ENCODE measurements at regions not wholly inside any gene's neighbourhood (a gene's known extent, or its start where the extent isn't known, plus 50 kb on each side); places are given as distances from the start of the nearest gene placed in this dataset.
"Not testable (repeated sequence)": the region's sequence is repeated elsewhere in the genome, so short reads cannot be mapped to it uniquely, and the experiment has no call there.

GRCh38 chr7:15143936-15144335 is 241.4 kb upstream of the DGKB start:
- in situ Hi-C loops (cut with HindIII; ENCODE audit: low pct_unique_long_range_greater_than_20kb, low sequenced_read_pairs) = no loop called here
- TF ChIP-seq JUND (IDR thresholded peaks at IDR 0.05; ENCODE audit: low read depth) = peak; percentile 19; the same call in 1 of the 2 replicates
- peak in 1 of 2 experiments; percentile 57 for DNase-seq (ENCODE audit: low read depth in 1 of 2, low spot score in 1 of 2)

DNA sequence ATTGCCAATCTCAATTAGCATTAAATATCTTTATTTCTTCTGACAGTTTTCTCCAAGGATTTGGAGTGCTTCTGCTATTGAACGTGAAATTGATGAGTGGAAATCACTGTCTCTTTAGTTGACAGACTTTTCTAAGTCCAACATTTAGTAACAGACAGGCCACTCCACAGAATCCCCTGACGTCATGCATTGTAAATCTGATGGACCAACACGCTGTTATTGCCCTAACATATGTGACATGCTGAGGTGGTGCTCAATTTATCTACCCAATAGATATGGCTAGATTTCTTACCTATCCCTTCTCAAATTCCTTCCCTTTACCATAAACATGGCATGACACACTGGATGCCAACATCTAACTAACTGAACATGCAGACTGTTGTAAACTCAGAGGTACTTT is 240.6 kb upstream of the DGKB start:
- in situ Hi-C loops (cut with HindIII; ENCODE audit: low pct_unique_long_range_greater_than_20kb, low sequenced_read_pairs) = no loop called here
- no peak for DNase-seq (ENCODE audit: low read depth in 1 of 2, low spot score in 1 of 2)
- no peak for TF ChIP-seq JUND (IDR thresholded peaks at IDR 0.05; ENCODE audit: low read depth)

GRCh38 chr7:15140431-15140830 is 237.9 kb upstream of the DGKB start:
- DNase-seq (ENCODE audit: low read depth in 1 of 2, low spot score in 1 of 2) = no peak
- in situ Hi-C loops (cut with HindIII; ENCODE audit: low pct_unique_long_range_greater_than_20kb, low sequenced_read_pairs) = no loop called here
- TF ChIP-seq JUND (IDR thresholded peaks at IDR 0.05; ENCODE audit: low read depth) = no peak

GRCh38 chr7:15131661-15132060 is 229.1 kb upstream of the DGKB start:
- no peak for TF ChIP-seq JUND (IDR thresholded peaks at IDR 0.05; ENCODE audit: low read depth)
- DNase-seq (ENCODE audit: low read depth in 1 of 2, low spot score in 1 of 2) = no peak
- in situ Hi-C loops (cut with HindIII; ENCODE audit: low pct_unique_long_range_greater_than_20kb, low sequenced_read_pairs) = no loop called here

GRCh38 chr7:15130666-15131541 is 228.4 kb upstream of the DGKB start:
- TF ChIP-seq JUND (IDR thresholded peaks at IDR 0.05; ENCODE audit: low read depth) = peak; percentile 98
- in situ Hi-C loops (cut with HindIII; ENCODE audit: low pct_unique_long_range_greater_than_20kb, low sequenced_read_pairs) = no loop called here
- DNase-seq (ENCODE audit: low read depth in 1 of 2, low spot score in 1 of 2) = peak in 1 of 2 experiments; percentile 44

DNA sequence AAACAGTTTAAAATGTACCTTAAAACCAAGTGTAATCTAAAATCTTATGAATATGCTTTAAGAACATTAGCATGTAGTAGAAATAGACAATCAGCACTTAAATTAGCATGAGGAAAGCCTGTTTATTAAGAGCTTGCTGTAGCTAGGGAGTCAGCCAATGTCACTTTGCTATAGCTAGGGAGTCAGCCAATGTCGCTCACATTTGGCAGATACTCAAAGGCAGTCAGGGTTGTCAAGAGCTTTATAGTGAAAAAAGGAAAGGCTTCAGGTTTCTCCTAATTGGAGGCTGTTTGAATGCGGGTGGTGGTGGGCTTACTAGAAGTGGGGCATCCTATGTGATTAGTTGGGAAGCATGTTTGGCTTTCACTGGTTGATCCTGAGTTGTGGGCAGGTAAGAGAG is 226.2 kb upstream of the DGKB start:
- DNase-seq (ENCODE audit: low read depth in 1 of 2, low spot score in 1 of 2) = no peak
- in situ Hi-C loops (cut with HindIII; ENCODE audit: low pct_unique_long_range_greater_than_20kb, low sequenced_read_pairs) = no loop called here
- TF ChIP-seq JUND (IDR thresholded peaks at IDR 0.05; ENCODE audit: low read depth) = no peak

DNA sequence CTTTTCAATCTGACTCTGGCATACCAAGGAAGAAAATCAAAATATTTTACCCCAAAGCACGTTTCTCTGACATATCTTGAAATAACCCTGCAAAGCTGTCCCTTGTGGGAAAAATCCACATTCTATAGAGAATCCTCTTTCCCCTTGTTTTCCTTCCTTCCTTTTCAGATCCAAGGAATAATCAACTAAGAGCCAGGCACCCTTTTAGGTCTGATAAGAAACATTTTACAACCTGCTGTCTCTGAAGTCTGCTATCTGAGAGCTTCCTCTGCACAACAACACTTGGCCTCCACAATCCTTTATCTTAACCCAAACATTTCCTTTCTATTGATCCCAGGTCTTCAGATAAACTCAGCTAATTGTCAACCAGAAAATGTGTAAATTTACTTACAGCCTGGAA is 224.1 kb upstream of the DGKB start:
- DNase-seq (ENCODE audit: low read depth in 1 of 2, low spot score in 1 of 2); in situ Hi-C loops (cut with HindIII; ENCODE audit: low pct_unique_long_range_greater_than_20kb, low sequenced_read_pairs): not testable (repeated sequence)

- no peak for TF ChIP-seq JUND (IDR thresholded peaks at IDR 0.05; ENCODE audit: low read depth)
- in situ Hi-C loops (cut with HindIII; ENCODE audit: low pct_unique_long_range_greater_than_20kb, low sequenced_read_pairs) = no loop called here
- no peak for DNase-seq (ENCODE audit: low read depth in 1 of 2, low spot score in 1 of 2)
Measured at GRCh38 chr7:15123901-15124300, 221.3 kb upstream of the DGKB start.

- no peak for TF ChIP-seq JUND (IDR thresholded peaks at IDR 0.05; ENCODE audit: low read depth)
- DNase-seq (ENCODE audit: low read depth in 1 of 2, low spot score in 1 of 2) = no peak
- in situ Hi-C loops (cut with HindIII; ENCODE audit: low pct_unique_long_range_greater_than_20kb, low sequenced_read_pairs) = no loop called here
Measured at GRCh38 chr7:15113752-15114151, 211.2 kb upstream of the DGKB start.

DNA sequence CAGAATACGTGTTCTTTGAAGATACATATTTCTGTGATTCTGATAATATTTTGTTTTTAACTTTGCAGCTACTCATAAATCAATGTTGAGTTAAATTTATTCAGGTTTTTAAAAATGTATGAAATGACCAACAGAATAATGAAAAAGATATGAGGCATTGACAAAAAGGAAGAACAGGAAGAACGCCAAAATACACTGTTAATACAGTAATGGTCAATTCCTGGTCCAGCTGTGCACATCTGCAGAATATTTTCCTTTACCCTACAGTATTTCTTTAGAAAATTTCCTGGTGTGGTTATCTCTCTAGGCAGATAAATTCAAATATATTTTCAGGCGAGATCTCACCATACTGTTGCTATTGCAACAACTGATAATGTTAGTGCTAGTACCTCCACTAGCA is 203.2 kb upstream of the DGKB start:
- TF ChIP-seq JUND (IDR thresholded peaks at IDR 0.05; ENCODE audit: low read depth) = no peak
- DNase-seq (ENCODE audit: low read depth in 1 of 2, low spot score in 1 of 2) = no peak
- in situ Hi-C loops (cut with HindIII; ENCODE audit: low pct_unique_long_range_greater_than_20kb, low sequenced_read_pairs) = no loop called here

GRCh38 chr7:15104411-15105092 is 202.0 kb upstream of the DGKB start:
- in situ Hi-C loops (cut with HindIII; ENCODE audit: low pct_unique_long_range_greater_than_20kb, low sequenced_read_pairs) = no loop called here

DNA sequence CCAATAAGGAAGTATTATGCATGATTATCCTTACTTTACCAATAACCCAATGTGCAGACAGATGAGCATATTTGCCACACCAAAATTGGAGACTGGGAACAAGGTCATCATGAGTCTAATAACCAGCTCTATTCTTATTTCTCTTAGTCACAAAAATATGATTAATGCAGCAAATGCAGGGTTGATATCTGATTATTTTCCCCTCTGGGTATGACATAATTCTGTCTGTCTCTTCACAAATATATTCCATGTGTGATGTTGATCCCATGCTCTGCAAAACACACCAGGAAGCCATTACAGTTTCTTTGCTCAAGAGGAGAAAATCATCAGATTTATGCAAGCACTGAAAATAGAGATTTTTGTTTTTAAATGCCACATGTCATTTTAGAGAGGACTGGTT is 196.5 kb upstream of the DGKB start:
- in situ Hi-C loops (cut with HindIII; ENCODE audit: low pct_unique_long_range_greater_than_20kb, low sequenced_read_pairs) = no loop called here
- no peak for TF ChIP-seq JUND (IDR thresholded peaks at IDR 0.05; ENCODE audit: low read depth)
- DNase-seq (ENCODE audit: low read depth in 1 of 2, low spot score in 1 of 2) = no peak

More at GRCh38 chr7:15104411-15105092, 202.0 kb upstream of the DGKB start:
- DNase-seq (ENCODE audit: low read depth in 1 of 2, low spot score in 1 of 2) = no peak
- TF ChIP-seq JUND (IDR thresholded peaks at IDR 0.05; ENCODE audit: low read depth) = no peak

- in situ Hi-C loops (cut with HindIII; ENCODE audit: low pct_unique_long_range_greater_than_20kb, low sequenced_read_pairs) = no loop called here
- TF ChIP-seq JUND (IDR thresholded peaks at IDR 0.05; ENCODE audit: low read depth) = no peak
- DNase-seq (ENCODE audit: low read depth in 1 of 2, low spot score in 1 of 2) = no peak
Measured at GRCh38 chr7:15096853-15097252, 194.3 kb upstream of the DGKB start.
